ENCODE measurements at regions not wholly inside any gene's neighbourhood (a gene's known extent, or its start where the extent isn't known, plus 50 kb on each side); places are given as distances from the start of the nearest gene placed in this dataset.

DNA sequence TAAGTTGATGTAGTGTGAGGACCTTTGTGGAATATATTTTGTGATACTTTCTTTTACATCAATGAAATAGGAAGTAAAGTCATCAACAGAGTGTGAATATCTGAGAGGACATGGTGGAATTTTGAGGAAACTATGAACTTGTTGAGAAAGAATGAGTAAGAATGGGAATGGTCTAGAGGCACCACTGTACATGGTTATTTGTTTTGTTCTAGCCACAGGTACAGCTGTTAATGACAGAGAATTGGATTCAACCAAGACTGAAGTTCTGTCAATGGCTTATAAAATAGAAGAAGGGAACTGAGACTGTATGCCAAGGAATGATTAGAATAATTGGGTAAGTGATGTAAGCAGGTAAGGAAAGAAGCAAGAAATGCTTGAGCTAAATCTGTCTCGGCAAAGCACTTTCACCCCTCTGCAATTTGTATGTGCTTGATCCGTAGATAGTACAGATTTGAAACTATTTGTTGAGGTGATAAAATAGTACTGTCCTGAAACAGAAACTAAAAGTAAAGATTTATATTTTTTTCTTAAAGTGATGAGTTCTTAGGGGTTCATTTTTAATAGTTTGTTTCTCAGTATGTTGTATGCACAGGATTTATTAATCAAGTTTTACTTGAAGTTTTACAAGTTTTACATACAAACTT is 468.8 kb upstream of the SMC2 start:
- DNase-seq (ENCODE audit: low read depth): no peak
- TF ChIP-seq POLR2A (IDR thresholded peaks at IDR 0.05; ENCODE audit: extremely low read depth, insufficient read length) (no peak), MYC (IDR thresholded peaks at IDR 0.05; ENCODE audit: low read depth, low read length) (no peak)
- TF ChIP-seq, protein P1, sequence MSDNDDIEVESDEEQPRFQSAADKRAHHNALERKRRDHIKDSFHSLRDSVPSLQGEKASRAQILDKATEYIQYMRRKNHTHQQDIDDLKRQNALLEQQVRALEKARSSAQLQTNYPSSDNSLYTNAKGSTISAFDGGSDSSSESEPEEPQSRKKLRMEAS (IDR thresholded peaks at IDR 0.05; ENCODE audit: low read depth, low read length): no peak
- TF ChIP-seq, protein P2, sequence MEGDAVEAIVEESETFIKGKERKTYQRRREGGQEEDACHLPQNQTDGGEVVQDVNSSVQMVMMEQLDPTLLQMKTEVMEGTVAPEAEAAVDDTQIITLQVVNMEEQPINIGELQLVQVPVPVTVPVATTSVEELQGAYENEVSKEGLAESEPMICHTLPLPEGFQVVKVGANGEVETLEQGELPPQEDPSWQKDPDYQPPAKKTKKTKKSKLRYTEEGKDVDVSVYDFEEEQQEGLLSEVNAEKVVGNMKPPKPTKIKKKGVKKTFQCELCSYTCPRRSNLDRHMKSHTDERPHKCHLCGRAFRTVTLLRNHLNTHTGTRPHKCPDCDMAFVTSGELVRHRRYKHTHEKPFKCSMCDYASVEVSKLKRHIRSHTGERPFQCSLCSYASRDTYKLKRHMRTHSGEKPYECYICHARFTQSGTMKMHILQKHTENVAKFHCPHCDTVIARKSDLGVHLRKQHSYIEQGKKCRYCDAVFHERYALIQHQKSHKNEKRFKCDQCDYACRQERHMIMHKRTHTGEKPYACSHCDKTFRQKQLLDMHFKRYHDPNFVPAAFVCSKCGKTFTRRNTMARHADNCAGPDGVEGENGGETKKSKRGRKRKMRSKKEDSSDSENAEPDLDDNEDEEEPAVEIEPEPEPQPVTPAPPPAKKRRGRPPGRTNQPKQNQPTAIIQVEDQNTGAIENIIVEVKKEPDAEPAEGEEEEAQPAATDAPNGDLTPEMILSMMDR (IDR thresholded peaks at IDR 0.05; ENCODE audit: low read depth, low read length): no peak
- H3K4me3 ChIP-seq (ENCODE audit: low read depth, low read length): no peak overlapping the region

DNA sequence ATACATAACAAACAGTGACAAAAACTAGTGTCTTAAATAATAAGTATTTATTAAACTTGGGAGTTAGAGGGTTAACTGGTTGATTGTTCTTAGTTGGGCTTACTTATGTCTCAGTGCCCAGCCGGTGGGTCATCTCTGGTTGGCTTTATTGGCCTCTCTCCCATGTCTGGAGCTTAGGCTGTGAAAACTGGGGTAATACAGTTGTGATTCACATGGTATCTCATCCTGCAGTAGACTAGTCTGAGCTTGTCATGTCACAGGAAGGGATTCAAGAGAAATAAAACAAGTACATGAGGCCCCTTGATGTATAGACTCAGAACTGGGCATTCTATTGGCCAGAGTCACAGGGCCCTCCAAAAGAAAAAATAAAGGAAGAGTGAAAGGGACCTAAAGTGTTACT is 466.4 kb upstream of the SMC2 start:
- TF ChIP-seq MYC (IDR thresholded peaks at IDR 0.05; ENCODE audit: low read depth, low read length): no peak
- TF ChIP-seq POLR2A (IDR thresholded peaks at IDR 0.05; ENCODE audit: extremely low read depth, insufficient read length): no peak
- TF ChIP-seq, protein P1 (IDR thresholded peaks at IDR 0.05; ENCODE audit: low read depth, low read length): no peak
- TF ChIP-seq, protein P2 (IDR thresholded peaks at IDR 0.05; ENCODE audit: low read depth, low read length): no peak
- no peak for DNase-seq (ENCODE audit: low read depth)
- H3K4me3 ChIP-seq (ENCODE audit: low read depth, low read length): no peak overlapping the region

DNA sequence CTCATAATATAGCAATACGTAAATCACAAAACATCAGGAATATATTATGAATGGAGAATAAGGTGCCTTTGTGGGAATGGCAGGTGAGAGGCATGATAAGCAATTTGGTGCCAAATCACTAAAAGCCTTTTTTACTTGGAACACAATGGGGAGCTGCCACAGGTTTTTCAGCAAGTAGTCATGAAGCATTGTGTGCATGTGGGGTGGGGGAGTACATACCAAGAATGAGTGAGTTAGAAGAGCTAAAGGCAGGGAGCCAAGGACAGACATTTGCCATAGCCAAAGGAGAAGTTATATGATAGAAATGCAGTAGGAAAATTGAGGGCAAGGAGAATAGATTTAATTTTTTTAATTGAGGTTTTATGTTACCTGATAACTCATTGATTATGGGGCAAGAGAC is 445.0 kb upstream of the SMC2 start:
- DNase-seq (ENCODE audit: low read depth): no peak

DNA sequence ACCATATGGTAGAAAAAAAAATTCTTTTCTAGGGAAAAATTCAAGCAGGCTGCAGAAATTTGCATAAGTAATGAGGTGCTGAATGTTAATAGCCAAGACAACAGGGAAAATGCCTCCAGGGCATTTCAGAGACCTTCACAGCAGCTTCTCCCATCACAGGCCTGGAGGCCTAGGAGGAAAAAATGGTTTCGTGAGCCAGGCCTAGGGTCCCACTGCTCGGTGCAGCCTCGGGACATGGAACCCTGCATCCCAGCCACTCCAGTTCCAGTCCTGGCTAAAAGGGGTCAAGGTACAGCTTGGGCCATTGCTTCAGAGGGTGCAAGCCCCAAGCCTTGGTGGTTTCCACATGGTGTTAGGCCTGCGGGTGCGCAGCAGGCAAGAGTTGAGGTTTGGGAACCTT is 436.0 kb upstream of the SMC2 start:
- no peak for DNase-seq (ENCODE audit: low read depth)
- H3K4me3 ChIP-seq (ENCODE audit: low read depth, low read length): no peak overlapping the region
- TF ChIP-seq, protein P1 (IDR thresholded peaks at IDR 0.05; ENCODE audit: low read depth, low read length): no peak
- TF ChIP-seq POLR2A (IDR thresholded peaks at IDR 0.05; ENCODE audit: extremely low read depth, insufficient read length): no peak
- no peak for TF ChIP-seq MYC (IDR thresholded peaks at IDR 0.05; ENCODE audit: low read depth, low read length)
- TF ChIP-seq, protein P2 (IDR thresholded peaks at IDR 0.05; ENCODE audit: low read depth, low read length): no peak

More for the DNA sequence above, 445.0 kb upstream of the SMC2 start:
- TF ChIP-seq, protein P2 (IDR thresholded peaks at IDR 0.05; ENCODE audit: low read depth, low read length): no peak
- TF ChIP-seq MYC (IDR thresholded peaks at IDR 0.05; ENCODE audit: low read depth, low read length) (no peak), POLR2A (IDR thresholded peaks at IDR 0.05; ENCODE audit: extremely low read depth, insufficient read length) (no peak)
- TF ChIP-seq, protein P1 (IDR thresholded peaks at IDR 0.05; ENCODE audit: low read depth, low read length): no peak
- no peak overlapping the region for H3K4me3 ChIP-seq (ENCODE audit: low read depth, low read length)

DNA sequence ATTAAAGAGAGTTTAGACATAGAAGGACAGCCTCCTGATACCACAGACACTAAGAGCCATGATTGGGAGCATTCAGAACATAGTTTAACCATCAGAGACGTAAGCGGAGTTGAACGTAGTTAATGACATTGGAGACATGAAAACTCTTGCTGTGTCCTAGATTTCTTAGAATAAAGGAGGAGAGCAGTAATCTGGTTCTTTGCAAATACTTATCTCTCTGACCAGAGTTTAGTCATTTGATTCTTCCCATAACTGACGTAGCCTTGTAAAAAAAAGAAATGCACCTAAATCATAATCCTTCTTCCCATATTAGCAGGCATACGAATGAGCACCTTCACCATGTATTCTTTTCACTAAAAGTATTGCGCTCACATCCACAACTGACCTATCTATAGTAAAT is 433.3 kb upstream of the SMC2 start:
- no peak for TF ChIP-seq MYC (IDR thresholded peaks at IDR 0.05; ENCODE audit: low read depth, low read length)
- no peak for TF ChIP-seq POLR2A (IDR thresholded peaks at IDR 0.05; ENCODE audit: extremely low read depth, insufficient read length)
- TF ChIP-seq, protein P1 (IDR thresholded peaks at IDR 0.05; ENCODE audit: low read depth, low read length): no peak
- TF ChIP-seq, protein P2 (IDR thresholded peaks at IDR 0.05; ENCODE audit: low read depth, low read length): no peak
- no peak for DNase-seq (ENCODE audit: low read depth)
- H3K4me3 ChIP-seq (ENCODE audit: low read depth, low read length): no peak overlapping the region

Measured in NB4 (cell line).